ENCODE measurements at regions not wholly inside any gene's neighbourhood (a gene's known extent, or its start where the extent isn't known, plus 50 kb on each side); places are given as distances from the start of the nearest gene placed in this dataset.
A peak's percentile ranks its signal among the peaks of the same experiment; 100 is the strongest.

GRCh38 chr2:60333264-60333663 lies 220.2 kb downstream of the BCL11A start (continued):
- TF ChIP-seq CEBPZ (IDR thresholded peaks at IDR 0.05; ENCODE audit: low read depth, low read length) = no peak
- no peak for TF ChIP-seq KAT2A (conservative IDR thresholded peaks at IDR 0.05; ENCODE audit: control insufficient read depth, low read depth, low read length)

GRCh38 chr2:60331115-60331809 lies 222.2 kb downstream of the BCL11A start:
- Histone ChIP-seq H3K9ac (ENCODE audit: control insufficient read depth, insufficient read depth, low read length) (no peak overlapping the region), H3K36me3 (ENCODE audit: control insufficient read depth in 2 of 2, insufficient read depth in 2 of 2, low read length in 1 of 2) (no peaks in the 10 kb centered on the region), H3K79me2 (ENCODE audit: control insufficient read depth, insufficient read depth, low read length) (no peaks in the 10 kb centered on the region), H3K9me3 (replicated peaks; ENCODE audit: control insufficient read depth, insufficient read depth, low read length) (no peaks in the 10 kb centered on the region; the same call in 2 of the 3 replicates), H3K27me3 (replicated peaks in 1 of 2; ENCODE audit: control insufficient read depth in 2 of 2, insufficient read depth in 2 of 2, low read length in 1 of 2) (no peaks in the 10 kb centered on the region), H3K4me3 (no peak overlapping the region), H4K20me1 (ENCODE audit: control insufficient read depth, insufficient read depth) (no peaks in the 10 kb centered on the region), H3K4me2 (ENCODE audit: control insufficient read depth, insufficient read depth) (no peak overlapping the region), H3K27ac (ENCODE audit: control insufficient read depth, insufficient read depth) (no peak overlapping the region), H2AFZ (ENCODE audit: control insufficient read depth, low read depth, low read length) (no peak overlapping the region; the same call in 1 of the 2 replicates), H3K4me1 (ENCODE audit: control insufficient read depth, insufficient read depth, low read length) (no peaks in the 10 kb centered on the region)
- POLR2A ChIA-PET = no interaction called here
- CTCF ChIA-PET = interaction anchor here (1.6 kb wide), 1 partner anchor 20 kb away, joined by 3 read pairs; no protein-coding TSS in a partner anchor
- DNase-seq (ENCODE audit: low read depth, low spot score) (no peak), ATAC-seq (no peak), FAIRE-seq (peak; percentile 18)
- 61% methylated on average over 7 of the region's 7 CpGs for WGBS (ENCODE audit: insufficient coverage, insufficient replicate concordance, low lambda C conversion rate, missing lambda C conversion rate)
- in situ Hi-C loops (cut with MboI) = no loop called here
- RAD21 ChIA-PET (ENCODE audit: unreplicated experiment) = no interaction called here
- SMC1A ChIA-PET (ENCODE audit: uncharacterized antibody, unreplicated experiment) = no interaction called here
- no peak for TF ChIP-seq ASH2L (IDR thresholded peaks at IDR 0.05; ENCODE audit: borderline replicate concordance, low read depth)
- no peak for TF ChIP-seq ZSCAN29 (IDR thresholded peaks at IDR 0.05)
- intact Hi-C loops (cut with micrococcal nuclease; ENCODE audit: unreplicated experiment) = no loop called here
- BruUV-seq (replicated peaks) = no TSS peak

All from GM12878 (cell line).